ENCODE measurements at regions not wholly inside any gene's neighbourhood (a gene's known extent, or its start where the extent isn't known, plus 50 kb on each side); places are given as distances from the start of the nearest gene placed in this dataset.
"Not testable (repeated sequence)": the region's sequence is repeated elsewhere in the genome, so short reads cannot be mapped to it uniquely, and the experiment has no call there.

- not testable (repeated sequence) for H3K27ac ChIP-seq (ENCODE audit: low read length); H3K9me3 ChIP-seq (ENCODE audit: control insufficient read depth in 2 of 2, low read length in 2 of 2); H3K4me1 ChIP-seq (ENCODE audit: control insufficient read depth, insufficient read depth, low read length); H3K4me3 ChIP-seq (ENCODE audit: low read length in 2 of 2); H3K27me3 ChIP-seq (ENCODE audit: control insufficient read depth in 1 of 2, insufficient read depth in 2 of 2, low read length in 2 of 2); H3K36me3 ChIP-seq (ENCODE audit: control insufficient read depth in 2 of 2, insufficient read depth in 2 of 2, low read length in 2 of 2); H3K9ac ChIP-seq (ENCODE audit: low read length in 2 of 2)
Measured at GRCh38 chrX:3817480-3817879, 104.0 kb upstream of the PRKX start.

DNA sequence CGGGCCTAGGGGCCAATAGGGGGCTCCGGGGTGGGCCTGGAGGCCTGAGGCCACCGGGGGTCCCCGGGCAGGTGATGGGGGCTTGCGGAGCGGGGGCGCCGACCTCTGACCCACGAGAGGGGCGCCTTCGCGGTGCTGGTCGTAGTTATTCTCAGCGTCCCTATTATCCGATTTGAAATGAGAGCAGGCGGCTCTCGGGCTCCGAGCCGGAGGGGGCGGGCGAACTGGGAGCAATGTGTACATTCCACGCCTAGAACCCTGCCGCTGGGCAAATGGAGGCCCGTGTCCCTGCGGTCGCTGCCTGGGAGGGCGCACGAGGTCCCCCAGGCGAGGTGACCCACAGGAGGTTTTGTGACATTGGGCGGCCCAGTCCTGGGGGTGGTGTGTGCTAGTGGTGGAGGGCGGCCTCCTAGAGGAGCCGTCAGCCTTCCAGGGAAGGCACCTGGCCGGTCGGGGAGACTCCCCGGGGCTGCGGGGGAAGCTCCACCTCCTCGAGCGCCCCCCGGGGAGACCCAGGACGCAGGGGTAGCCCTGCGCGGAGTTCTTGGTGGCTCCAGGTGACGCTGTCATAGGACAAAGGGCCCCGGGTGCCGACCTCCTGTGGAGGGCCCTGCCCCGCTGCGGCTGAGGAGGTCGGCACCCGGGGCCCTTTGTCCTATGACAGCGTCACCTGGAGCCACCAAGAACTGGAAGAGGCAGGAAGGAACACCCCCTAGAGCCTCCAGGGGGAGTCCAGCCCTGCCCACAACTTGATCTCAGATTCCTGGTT, 102.6 kb upstream of the PRKX start:
- Histone ChIP-seq H3K9ac (ENCODE audit: low read length in 2 of 2) (peak overlapping the region; percentile 64 to 83), H3K4me1 (ENCODE audit: control insufficient read depth, insufficient read depth, low read length) (peaks cover 2% of the 10 kb centered on the region), H3K9me3 (ENCODE audit: control insufficient read depth in 2 of 2, low read length in 2 of 2) (no peaks in the 10 kb centered on the region), H3K36me3 (ENCODE audit: control insufficient read depth in 2 of 2, insufficient read depth in 2 of 2, low read length in 2 of 2) (no peaks in the 10 kb centered on the region), H3K27ac (ENCODE audit: low read length) (peak overlapping the region; percentile 91), H3K27me3 (ENCODE audit: control insufficient read depth in 1 of 2, insufficient read depth in 2 of 2, low read length in 2 of 2) (no peaks in the 10 kb centered on the region), H3K4me3 (ENCODE audit: low read length in 2 of 2) (peak overlapping the region; percentile 49 to 79)

DNA sequence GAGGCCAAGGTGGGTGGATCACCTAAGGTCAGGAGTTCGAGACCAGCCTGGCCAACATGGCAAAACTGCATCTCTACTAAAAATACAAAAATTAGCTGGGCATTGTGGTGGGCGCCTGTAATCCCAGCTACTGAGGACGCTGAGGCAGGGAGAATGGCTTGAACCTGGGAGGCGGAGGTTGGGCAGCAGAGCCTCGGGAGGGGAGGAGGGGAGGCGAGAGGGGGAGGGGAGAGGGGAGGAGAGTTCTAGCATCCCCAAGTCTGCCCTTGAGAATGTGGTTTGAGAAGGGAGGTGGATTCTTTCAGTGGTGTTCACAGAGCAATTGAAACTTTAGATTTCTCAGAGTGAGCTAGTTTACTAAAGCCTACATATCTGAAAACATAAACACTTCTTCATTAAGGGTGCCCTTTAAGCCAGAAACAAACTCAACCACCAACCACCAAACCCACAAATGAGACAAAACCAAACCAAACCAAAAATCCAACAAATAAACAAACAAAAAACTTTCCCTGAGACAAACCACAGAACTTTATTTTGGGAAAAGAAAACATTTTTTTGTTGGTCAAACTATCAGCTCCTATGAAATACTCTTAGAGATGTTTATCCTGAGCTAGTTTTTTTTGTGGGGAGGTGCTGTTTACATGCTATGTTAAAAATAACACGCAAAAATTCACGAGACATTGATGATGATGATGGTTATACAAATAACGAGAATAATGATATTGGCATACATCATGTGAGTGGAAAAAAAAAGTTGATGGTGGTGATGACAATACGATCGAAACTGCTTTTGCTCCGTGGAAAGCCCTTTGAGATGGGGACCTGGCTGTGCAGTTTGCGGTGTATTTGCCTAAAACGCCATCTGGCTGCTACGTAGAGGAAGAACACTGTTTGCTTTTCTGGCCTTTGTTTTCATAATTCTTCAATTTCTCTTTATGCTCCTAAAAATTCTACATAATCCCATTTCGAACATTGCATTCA, 98.2 kb upstream of the PRKX start:
- H3K4me1 ChIP-seq (ENCODE audit: control insufficient read depth, insufficient read depth, low read length): peaks cover 2% of the 10 kb centered on the region
- no peaks in the 10 kb centered on the region for H3K9me3 ChIP-seq (ENCODE audit: control insufficient read depth in 2 of 2, low read length in 2 of 2)
- no peaks in the 10 kb centered on the region for H3K36me3 ChIP-seq (ENCODE audit: control insufficient read depth in 2 of 2, insufficient read depth in 2 of 2, low read length in 2 of 2)
- peak overlapping the region in 1 of 2 donors; percentile 46 for H3K4me3 ChIP-seq (ENCODE audit: low read length in 2 of 2)
- peaks cover 2 to 10% of the 10 kb centered on the region in 2 donors for H3K27me3 ChIP-seq (ENCODE audit: control insufficient read depth in 1 of 2, insufficient read depth in 2 of 2, low read length in 2 of 2)
- no peak overlapping the region for H3K27ac ChIP-seq (ENCODE audit: low read length)
- H3K9ac ChIP-seq (ENCODE audit: low read length in 2 of 2): no peak overlapping the region

- Histone ChIP-seq H3K9ac (ENCODE audit: low read length in 2 of 2) (no peak overlapping the region), H3K9me3 (ENCODE audit: control insufficient read depth in 2 of 2, low read length in 2 of 2) (no peaks in the 10 kb centered on the region), H3K27ac (ENCODE audit: low read length) (no peak overlapping the region), H3K27me3 (ENCODE audit: control insufficient read depth in 1 of 2, insufficient read depth in 2 of 2, low read length in 2 of 2) (peaks cover 2 to 19% of the 10 kb centered on the region in 2 donors), H3K4me1 (ENCODE audit: control insufficient read depth, insufficient read depth, low read length) (no peaks in the 10 kb centered on the region), H3K36me3 (ENCODE audit: control insufficient read depth in 2 of 2, insufficient read depth in 2 of 2, low read length in 2 of 2) (no peaks in the 10 kb centered on the region), H3K4me3 (ENCODE audit: low read length in 2 of 2) (no peak overlapping the region)
Measured at GRCh38 chrX:3807906-3808305, 94.5 kb upstream of the PRKX start.

- H3K27ac ChIP-seq (ENCODE audit: low read length): no peak overlapping the region
- no peaks in the 10 kb centered on the region for H3K36me3 ChIP-seq (ENCODE audit: control insufficient read depth in 2 of 2, insufficient read depth in 2 of 2, low read length in 2 of 2)
- H3K9me3 ChIP-seq (ENCODE audit: control insufficient read depth in 2 of 2, low read length in 2 of 2): no peaks in the 10 kb centered on the region
- H3K9ac ChIP-seq (ENCODE audit: low read length in 2 of 2): no peak overlapping the region
- H3K27me3 ChIP-seq (ENCODE audit: control insufficient read depth in 1 of 2, insufficient read depth in 2 of 2, low read length in 2 of 2): peaks cover 2 to 19% of the 10 kb centered on the region in 2 donors
- H3K4me3 ChIP-seq (ENCODE audit: low read length in 2 of 2): no peak overlapping the region
- no peaks in the 10 kb centered on the region for H3K4me1 ChIP-seq (ENCODE audit: control insufficient read depth, insufficient read depth, low read length)
Measured at GRCh38 chrX:3806630-3807029, 93.2 kb upstream of the PRKX start.

- H3K9me3 ChIP-seq (ENCODE audit: control insufficient read depth in 2 of 2, low read length in 2 of 2): no peaks in the 10 kb centered on the region
- no peaks in the 10 kb centered on the region for H3K4me1 ChIP-seq (ENCODE audit: control insufficient read depth, insufficient read depth, low read length)
- peaks cover 2 to 17% of the 10 kb centered on the region in 2 donors for H3K27me3 ChIP-seq (ENCODE audit: control insufficient read depth in 1 of 2, insufficient read depth in 2 of 2, low read length in 2 of 2)
- H3K9ac ChIP-seq (ENCODE audit: low read length in 2 of 2): no peak overlapping the region
- H3K27ac ChIP-seq (ENCODE audit: low read length): no peak overlapping the region
- H3K36me3 ChIP-seq (ENCODE audit: control insufficient read depth in 2 of 2, insufficient read depth in 2 of 2, low read length in 2 of 2): no peaks in the 10 kb centered on the region
- no peak overlapping the region for H3K4me3 ChIP-seq (ENCODE audit: low read length in 2 of 2)
Measured at GRCh38 chrX:3803713-3804112, 90.3 kb upstream of the PRKX start.

GRCh38 chrX:3803305-3803704, 89.9 kb upstream of the PRKX start:
- no peaks in the 10 kb centered on the region for H3K36me3 ChIP-seq (ENCODE audit: control insufficient read depth in 2 of 2, insufficient read depth in 2 of 2, low read length in 2 of 2)
- H3K4me3 ChIP-seq (ENCODE audit: low read length in 2 of 2): no peak overlapping the region
- H3K27me3 ChIP-seq (ENCODE audit: control insufficient read depth in 1 of 2, insufficient read depth in 2 of 2, low read length in 2 of 2): peaks cover 2 to 15% of the 10 kb centered on the region in 2 donors
- H3K27ac ChIP-seq (ENCODE audit: low read length): no peak overlapping the region
- H3K4me1 ChIP-seq (ENCODE audit: control insufficient read depth, insufficient read depth, low read length): no peaks in the 10 kb centered on the region
- H3K9me3 ChIP-seq (ENCODE audit: control insufficient read depth in 2 of 2, low read length in 2 of 2): no peaks in the 10 kb centered on the region
- H3K9ac ChIP-seq (ENCODE audit: low read length in 2 of 2): no peak overlapping the region

GRCh38 chrX:3795411-3795810, 82.0 kb upstream of the PRKX start:
- H3K36me3 ChIP-seq (ENCODE audit: control insufficient read depth in 2 of 2, insufficient read depth in 2 of 2, low read length in 2 of 2); H3K4me1 ChIP-seq (ENCODE audit: control insufficient read depth, insufficient read depth, low read length); H3K9ac ChIP-seq (ENCODE audit: low read length in 2 of 2); H3K4me3 ChIP-seq (ENCODE audit: low read length in 2 of 2); H3K27ac ChIP-seq (ENCODE audit: low read length); H3K9me3 ChIP-seq (ENCODE audit: control insufficient read depth in 2 of 2, low read length in 2 of 2); H3K27me3 ChIP-seq (ENCODE audit: control insufficient read depth in 1 of 2, insufficient read depth in 2 of 2, low read length in 2 of 2): not testable (repeated sequence)

GRCh38 chrX:3791449-3791848, 78.0 kb upstream of the PRKX start:
- Histone ChIP-seq H3K36me3 (ENCODE audit: control insufficient read depth in 2 of 2, insufficient read depth in 2 of 2, low read length in 2 of 2) (no peaks in the 10 kb centered on the region), H3K9me3 (ENCODE audit: control insufficient read depth in 2 of 2, low read length in 2 of 2) (no peaks in the 10 kb centered on the region), H3K4me3 (ENCODE audit: low read length in 2 of 2) (no peak overlapping the region), H3K27me3 (ENCODE audit: control insufficient read depth in 1 of 2, insufficient read depth in 2 of 2, low read length in 2 of 2) (peaks cover 0 to 23% of the 10 kb centered on the region in 2 donors), H3K9ac (ENCODE audit: low read length in 2 of 2) (no peak overlapping the region), H3K27ac (ENCODE audit: low read length) (no peak overlapping the region), H3K4me1 (ENCODE audit: control insufficient read depth, insufficient read depth, low read length) (no peaks in the 10 kb centered on the region)

- H3K36me3 ChIP-seq (ENCODE audit: control insufficient read depth in 2 of 2, insufficient read depth in 2 of 2, low read length in 2 of 2): no peaks in the 10 kb centered on the region
- no peaks in the 10 kb centered on the region for H3K4me1 ChIP-seq (ENCODE audit: control insufficient read depth, insufficient read depth, low read length)
- peaks cover 0 to 21% of the 10 kb centered on the region in 2 donors for H3K27me3 ChIP-seq (ENCODE audit: control insufficient read depth in 1 of 2, insufficient read depth in 2 of 2, low read length in 2 of 2)
- no peak overlapping the region for H3K27ac ChIP-seq (ENCODE audit: low read length)
- H3K9me3 ChIP-seq (ENCODE audit: control insufficient read depth in 2 of 2, low read length in 2 of 2): no peaks in the 10 kb centered on the region
- no peak overlapping the region for H3K9ac ChIP-seq (ENCODE audit: low read length in 2 of 2)
- no peak overlapping the region for H3K4me3 ChIP-seq (ENCODE audit: low read length in 2 of 2)
Measured at GRCh38 chrX:3788494-3789233, 75.2 kb upstream of the PRKX start.

Data from stomach smooth muscle (tissue), 2 donors.